ENCODE measurements at regions not wholly inside any gene's neighbourhood (a gene's known extent, or its start where the extent isn't known, plus 50 kb on each side); places are given as distances from the start of the nearest gene placed in this dataset.

DNA sequence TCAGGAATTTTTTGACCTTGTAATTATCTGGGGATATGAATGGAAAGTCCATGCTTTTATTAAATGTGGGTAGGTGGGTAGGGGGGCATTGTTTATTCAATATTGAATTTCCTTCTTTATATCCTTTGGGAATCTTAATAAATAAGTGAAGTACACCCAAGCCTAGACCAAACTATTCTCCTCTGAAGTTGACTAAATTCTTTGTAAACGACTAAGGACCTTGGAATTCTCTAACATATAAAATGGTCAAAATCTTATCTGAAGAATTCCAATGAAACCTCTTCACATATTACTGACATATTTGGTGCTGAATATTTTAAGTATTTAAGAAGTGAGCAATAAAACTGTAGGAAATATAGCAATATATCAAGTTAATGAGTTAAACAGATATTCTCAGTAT lies 1432.1 kb upstream of the GBE1 start:
- TF ChIP-seq PKNOX1 (IDR thresholded peaks at IDR 0.05): no peak
- TF ChIP-seq L3MBTL2 (conservative IDR thresholded peaks at IDR 0.05): no peak
- TF ChIP-seq LEF1 (IDR thresholded peaks at IDR 0.05; ENCODE audit: borderline replicate concordance): no peak
- TF ChIP-seq FOXM1 (IDR thresholded peaks at IDR 0.05; ENCODE audit: borderline replicate concordance): no peak
- TF ChIP-seq ARNT (IDR thresholded peaks at IDR 0.05): no peak
- TF ChIP-seq ELF4 (IDR thresholded peaks at IDR 0.05): no peak
- TF ChIP-seq CTBP1 (IDR thresholded peaks at IDR 0.05; ENCODE audit: borderline replicate concordance): no peak
- TF ChIP-seq FOXA1 (IDR thresholded peaks at IDR 0.05): no peak
- TF ChIP-seq HDGF (IDR thresholded peaks at IDR 0.05; ENCODE audit: borderline replicate concordance): no peak
- no peak for TF ChIP-seq SUZ12 (IDR thresholded peaks at IDR 0.05)
- TF ChIP-seq TARDBP (IDR thresholded peaks at IDR 0.05): no peak
- no peak for TF ChIP-seq SP1 (IDR thresholded peaks at IDR 0.05)
- TF ChIP-seq BHLHE40 (IDR thresholded peaks at IDR 0.05; ENCODE audit: borderline replicate concordance): no peak
- TF ChIP-seq ZNF384 (IDR thresholded peaks at IDR 0.05): no peak
- TF ChIP-seq FOXK2 (IDR thresholded peaks at IDR 0.05): no peak
- CTCF ChIA-PET: no interaction called here
- POLR2A ChIA-PET: no interaction called here
- DNase-seq (ENCODE audit: extremely low spot score): no peak

GRCh38 chr3:83189634-83190033 lies 1428.2 kb upstream of the GBE1 start:
- ChIA-PET CTCF (no interaction called here), POLR2A (no interaction called here)
- no peak for DNase-seq (ENCODE audit: extremely low spot score)
- no peak for TF ChIP-seq NFRKB (IDR thresholded peaks at IDR 0.05)
- TF ChIP-seq HDGF (IDR thresholded peaks at IDR 0.05; ENCODE audit: borderline replicate concordance): no peak
- no peak for TF ChIP-seq SP1 (IDR thresholded peaks at IDR 0.05)
- no peak for TF ChIP-seq LEF1 (IDR thresholded peaks at IDR 0.05; ENCODE audit: borderline replicate concordance)
- TF ChIP-seq L3MBTL2 (conservative IDR thresholded peaks at IDR 0.05): no peak
- no peak for TF ChIP-seq CTBP1 (IDR thresholded peaks at IDR 0.05; ENCODE audit: borderline replicate concordance)
- TF ChIP-seq TARDBP (IDR thresholded peaks at IDR 0.05): no peak
- TF ChIP-seq ARNT (IDR thresholded peaks at IDR 0.05): no peak
- TF ChIP-seq BHLHE40 (IDR thresholded peaks at IDR 0.05; ENCODE audit: borderline replicate concordance): no peak
- no peak for TF ChIP-seq PKNOX1 (IDR thresholded peaks at IDR 0.05)
- TF ChIP-seq FOXA1 (IDR thresholded peaks at IDR 0.05): no peak
- no peak for TF ChIP-seq SUZ12 (IDR thresholded peaks at IDR 0.05)
- TF ChIP-seq ELF4 (IDR thresholded peaks at IDR 0.05): no peak
- no peak for TF ChIP-seq FOXM1 (IDR thresholded peaks at IDR 0.05; ENCODE audit: borderline replicate concordance)
- no peak for TF ChIP-seq ZNF384 (IDR thresholded peaks at IDR 0.05)
- no peak for TF ChIP-seq FOXK2 (IDR thresholded peaks at IDR 0.05)

DNA sequence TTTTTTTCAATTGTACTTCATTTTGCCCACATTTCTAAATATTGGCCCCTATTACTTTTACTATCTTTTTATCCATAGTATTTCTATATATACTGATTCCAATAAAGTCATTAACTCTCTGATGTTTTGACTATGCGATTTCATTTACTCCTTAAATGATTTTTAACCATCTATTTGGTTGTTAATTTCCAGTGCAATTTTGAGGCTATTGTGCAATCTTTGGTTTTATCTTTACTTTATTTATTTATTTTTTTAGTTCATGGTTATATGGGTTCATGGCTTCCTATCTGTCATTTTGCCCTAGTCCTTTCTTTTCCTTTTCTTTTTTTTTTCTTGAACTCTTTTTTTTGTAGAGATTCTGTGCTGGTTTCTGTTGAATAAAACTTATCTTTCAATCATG lies 1408.0 kb upstream of the GBE1 start:
- ChIA-PET POLR2A (no interaction called here), CTCF (no interaction called here)
- TF ChIP-seq LEF1 (IDR thresholded peaks at IDR 0.05; ENCODE audit: borderline replicate concordance) (no peak), BHLHE40 (IDR thresholded peaks at IDR 0.05; ENCODE audit: borderline replicate concordance) (no peak), NFRKB (IDR thresholded peaks at IDR 0.05) (no peak), L3MBTL2 (conservative IDR thresholded peaks at IDR 0.05) (no peak), SUZ12 (IDR thresholded peaks at IDR 0.05) (no peak), ELF4 (IDR thresholded peaks at IDR 0.05) (no peak), FOXK2 (IDR thresholded peaks at IDR 0.05) (no peak), ARNT (IDR thresholded peaks at IDR 0.05) (no peak), FOXA1 (IDR thresholded peaks at IDR 0.05) (no peak)
- no peak for DNase-seq (ENCODE audit: extremely low spot score)

- TF ChIP-seq LEF1 (IDR thresholded peaks at IDR 0.05; ENCODE audit: borderline replicate concordance) (no peak), FOXM1 (IDR thresholded peaks at IDR 0.05; ENCODE audit: borderline replicate concordance) (no peak), ELF4 (IDR thresholded peaks at IDR 0.05) (no peak), TARDBP (IDR thresholded peaks at IDR 0.05) (no peak), SUZ12 (IDR thresholded peaks at IDR 0.05) (no peak), ZNF384 (IDR thresholded peaks at IDR 0.05) (no peak), L3MBTL2 (conservative IDR thresholded peaks at IDR 0.05) (no peak), FOXK2 (IDR thresholded peaks at IDR 0.05) (no peak), SP1 (IDR thresholded peaks at IDR 0.05) (no peak), CTBP1 (IDR thresholded peaks at IDR 0.05; ENCODE audit: borderline replicate concordance) (no peak), PKNOX1 (IDR thresholded peaks at IDR 0.05) (no peak), HDGF (IDR thresholded peaks at IDR 0.05; ENCODE audit: borderline replicate concordance) (no peak), ARNT (IDR thresholded peaks at IDR 0.05) (no peak), BHLHE40 (IDR thresholded peaks at IDR 0.05; ENCODE audit: borderline replicate concordance) (no peak)
- POLR2A ChIA-PET: no interaction called here
- CTCF ChIA-PET: no interaction called here
- no peak for DNase-seq (ENCODE audit: extremely low spot score)
These were observed 1389.5 kb upstream of the GBE1 start for GRCh38 chr3:83150896-83151295.

DNA sequence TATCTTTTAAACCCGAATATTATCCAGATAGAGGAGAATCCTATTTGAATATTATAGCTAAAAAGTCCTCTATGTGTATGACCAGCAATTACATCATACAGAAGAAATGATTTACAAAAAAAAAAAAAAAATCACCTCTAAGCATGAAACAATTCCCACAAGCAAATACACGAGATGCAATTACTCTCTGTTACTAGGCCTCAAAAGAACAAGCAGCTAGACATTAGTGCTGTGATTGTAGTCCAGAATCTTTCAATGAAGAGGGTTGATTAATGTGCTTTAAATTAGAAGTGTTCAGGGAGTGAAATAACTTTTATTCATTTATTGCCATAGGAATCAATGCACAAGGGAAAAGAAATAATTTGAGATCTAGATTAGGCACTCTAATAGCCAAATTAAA lies 1379.5 kb upstream of the GBE1 start:
- ChIA-PET POLR2A (no interaction called here), CTCF (no interaction called here)
- DNase-seq (ENCODE audit: extremely low spot score): no peak
- TF ChIP-seq FOXM1 (IDR thresholded peaks at IDR 0.05; ENCODE audit: borderline replicate concordance) (no peak), L3MBTL2 (conservative IDR thresholded peaks at IDR 0.05) (no peak), ZNF384 (IDR thresholded peaks at IDR 0.05) (no peak), PKNOX1 (IDR thresholded peaks at IDR 0.05) (no peak), FOXK2 (IDR thresholded peaks at IDR 0.05) (no peak), NFRKB (IDR thresholded peaks at IDR 0.05) (no peak), SUZ12 (IDR thresholded peaks at IDR 0.05) (no peak), FOXA1 (IDR thresholded peaks at IDR 0.05) (no peak), HDGF (IDR thresholded peaks at IDR 0.05; ENCODE audit: borderline replicate concordance) (no peak)

GRCh38 chr3:83131236-83131635 lies 1369.8 kb upstream of the GBE1 start:
- POLR2A ChIA-PET: no interaction called here
- CTCF ChIA-PET: no interaction called here
- DNase-seq (ENCODE audit: extremely low spot score): no peak
- TF ChIP-seq CTBP1 (IDR thresholded peaks at IDR 0.05; ENCODE audit: borderline replicate concordance): no peak
- no peak for TF ChIP-seq FOXA1 (IDR thresholded peaks at IDR 0.05)
- TF ChIP-seq SP1 (IDR thresholded peaks at IDR 0.05): no peak
- no peak for TF ChIP-seq NFRKB (IDR thresholded peaks at IDR 0.05)
- TF ChIP-seq SUZ12 (IDR thresholded peaks at IDR 0.05): no peak
- no peak for TF ChIP-seq L3MBTL2 (conservative IDR thresholded peaks at IDR 0.05)
- TF ChIP-seq PKNOX1 (IDR thresholded peaks at IDR 0.05): no peak
- TF ChIP-seq FOXK2 (IDR thresholded peaks at IDR 0.05): no peak
- no peak for TF ChIP-seq ZNF384 (IDR thresholded peaks at IDR 0.05)
- TF ChIP-seq FOXM1 (IDR thresholded peaks at IDR 0.05; ENCODE audit: borderline replicate concordance): no peak
- TF ChIP-seq ELF4 (IDR thresholded peaks at IDR 0.05): no peak
- no peak for TF ChIP-seq HDGF (IDR thresholded peaks at IDR 0.05; ENCODE audit: borderline replicate concordance)
- no peak for TF ChIP-seq ARNT (IDR thresholded peaks at IDR 0.05)
- TF ChIP-seq LEF1 (IDR thresholded peaks at IDR 0.05; ENCODE audit: borderline replicate concordance): no peak
- no peak for TF ChIP-seq TARDBP (IDR thresholded peaks at IDR 0.05)

All from HEK293T (cell line).